Thyroid gland (tissue), 4 donors: ENCODE measurements at regions not wholly inside any gene's neighbourhood (a gene's known extent, or its start where the extent isn't known, plus 50 kb on each side); places are given as distances from the start of the nearest gene placed in this dataset.
A peak's percentile ranks its signal among the peaks of the same experiment; 100 is the strongest.

Experiments
- DNase-seq, 2 donors: peaks; one replicate each; pipeline ENCODE4 v3.0.0-alpha.2; 2019
- H3K27ac ChIP-seq, 3 donors: fragments of 200-600 bp; sonication (generic); 1 replicate in 2 of 3; 2 replicates in 1 of 3; pipeline ENCODE4 v1.5.1; 2016 to 2019; ENCODE audit warnings: mild to moderate bottlenecking in 1 of 3, moderate library complexity in 1 of 3
- H3K27me3 ChIP-seq: fragments of 200-600 bp; sonication (generic); one replicate; pipeline ENCODE4 v1.5.1; 2019
- H3K36me3 ChIP-seq, 2 donors: fragments of 200-600 bp; sonication (generic); one replicate each; pipeline ENCODE4 v1.5.1; 2016 to 2019
- H3K4me1 ChIP-seq, 2 donors: fragments of 200-600 bp; sonication (generic); one replicate each; pipeline ENCODE4 v1.5.1; 2017 to 2019
- H3K4me3 ChIP-seq, 3 donors: fragments of 200-600 bp; sonication (generic); replicated peaks in 1 of 3; 1 replicate in 2 of 3; 2 replicates in 1 of 3; pipeline ENCODE4 v1.5.1; 2016; ENCODE audit warnings: mild to moderate bottlenecking in 1 of 3
- H3K9me3 ChIP-seq: fragments of 200-600 bp; sonication (generic); one replicate; pipeline ENCODE4 v1.5.1; 2017
- POLR2A ChIP-seq, 2 donors: fragments of 450-650 bp; IDR thresholded peaks; one replicate each; pipeline ENCODE4 v1.6.1; 2017; ENCODE audit warnings: antibody characterized with exemption in 2 of 2, mild to moderate bottlenecking in 2 of 2, moderate library complexity in 1 of 2
- WGBS, 2 donors: methylation state at CpG; one replicate each; pipeline ENCODE4 v1.1.5; 2017; 5-methylcytosine and 5-hydroxymethylcytosine counted together
- intact Hi-C: fragments of 100-400 bp; cut with DNase I; formaldehyde crosslinking; loops from one replicate; pipeline ENCODE4 v1.15.1; 2023
- TF ChIP-seq, protein P1 (sequence below), 6 experiments: fragments of 200-600 bp in 3 of 6; fragments of 450-650 bp in 3 of 6; sonication (generic) in 3 of 6; IDR thresholded peaks; one replicate each; pipeline ENCODE4 v1.5.1; 2016 to 2019; ENCODE audit warnings: antibody characterized with exemption in 6 of 6, mild to moderate bottlenecking in 2 of 6, inconsistent platforms in 1 of 6, moderate library complexity in 1 of 6

DNA sequence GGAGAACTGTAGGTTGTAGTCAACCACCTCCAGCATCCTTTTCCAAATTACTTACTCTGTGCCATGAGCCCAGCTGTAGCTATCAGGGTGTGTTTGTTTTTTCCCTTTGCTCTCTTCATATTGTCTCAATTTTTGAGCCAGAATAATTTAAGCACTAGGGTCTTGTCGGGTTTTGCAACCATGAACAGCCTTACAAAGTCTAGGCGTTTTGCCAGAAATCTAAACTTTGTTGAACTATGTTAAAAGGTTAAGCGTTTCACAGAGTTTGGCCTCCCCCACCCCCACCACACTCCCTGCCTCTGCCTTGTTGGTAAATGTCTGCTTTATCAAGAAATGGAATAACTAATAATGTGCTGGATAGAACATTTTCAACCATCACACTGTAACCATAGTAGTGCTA is 190.6 kb upstream of the TTC29 start:
- DNase-seq = peak; percentile 56 to 68

GRCh38 chr4:147136751-147137150 is 191.1 kb upstream of the TTC29 start:
- DNase-seq = no peak
- intact Hi-C loops = no loop called here
- WGBS, 2 donors = 43 to 53% methylated on average over 5 of the region's 5 CpGs

More for the DNA sequence above, 190.6 kb upstream of the TTC29 start:
- H3K27ac ChIP-seq = peak overlapping the region; percentile 74 to 86 (median 76)
- TF ChIP-seq POLR2A (IDR thresholded peaks at IDR 0.05) = no peak
- TF ChIP-seq, protein P1, sequence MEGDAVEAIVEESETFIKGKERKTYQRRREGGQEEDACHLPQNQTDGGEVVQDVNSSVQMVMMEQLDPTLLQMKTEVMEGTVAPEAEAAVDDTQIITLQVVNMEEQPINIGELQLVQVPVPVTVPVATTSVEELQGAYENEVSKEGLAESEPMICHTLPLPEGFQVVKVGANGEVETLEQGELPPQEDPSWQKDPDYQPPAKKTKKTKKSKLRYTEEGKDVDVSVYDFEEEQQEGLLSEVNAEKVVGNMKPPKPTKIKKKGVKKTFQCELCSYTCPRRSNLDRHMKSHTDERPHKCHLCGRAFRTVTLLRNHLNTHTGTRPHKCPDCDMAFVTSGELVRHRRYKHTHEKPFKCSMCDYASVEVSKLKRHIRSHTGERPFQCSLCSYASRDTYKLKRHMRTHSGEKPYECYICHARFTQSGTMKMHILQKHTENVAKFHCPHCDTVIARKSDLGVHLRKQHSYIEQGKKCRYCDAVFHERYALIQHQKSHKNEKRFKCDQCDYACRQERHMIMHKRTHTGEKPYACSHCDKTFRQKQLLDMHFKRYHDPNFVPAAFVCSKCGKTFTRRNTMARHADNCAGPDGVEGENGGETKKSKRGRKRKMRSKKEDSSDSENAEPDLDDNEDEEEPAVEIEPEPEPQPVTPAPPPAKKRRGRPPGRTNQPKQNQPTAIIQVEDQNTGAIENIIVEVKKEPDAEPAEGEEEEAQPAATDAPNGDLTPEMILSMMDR (IDR thresholded peaks at IDR 0.05) = no peak
- H3K27me3 ChIP-seq = no peaks in the 10 kb centered on the region
- no peaks in the 10 kb centered on the region for H3K9me3 ChIP-seq
- peaks cover 41 to 44% of the 10 kb centered on the region in 2 donors for H3K4me1 ChIP-seq
- H3K36me3 ChIP-seq = no peaks in the 10 kb centered on the region
- 18 to 29% methylated on average over 3 of the region's 3 CpGs for WGBS, 2 donors
- intact Hi-C loops = no loop called here
- no peak overlapping the region for H3K4me3 ChIP-seq

DNA sequence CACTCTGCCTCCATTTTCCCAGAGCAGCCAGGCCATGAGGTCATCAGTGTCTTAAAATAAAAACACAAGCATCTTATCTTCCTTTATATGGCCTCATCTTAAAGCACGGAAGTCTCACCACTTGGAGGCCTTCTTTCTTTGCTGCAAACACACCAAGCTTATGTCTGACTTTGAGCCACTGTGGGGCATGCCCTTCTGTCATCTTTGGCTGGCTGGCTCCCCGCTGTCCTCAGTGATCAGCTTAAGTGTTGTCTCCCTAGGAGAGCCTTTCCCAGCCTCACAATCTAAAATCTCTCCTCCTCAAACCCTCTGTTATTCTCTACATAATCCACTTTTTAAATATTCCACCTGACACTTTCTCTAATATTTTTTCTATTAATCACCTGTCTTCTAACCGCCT is 191.6 kb upstream of the TTC29 start:
- H3K36me3 ChIP-seq = no peaks in the 10 kb centered on the region
- H3K4me1 ChIP-seq = peaks cover 41 to 44% of the 10 kb centered on the region in 2 donors
- peak overlapping the region; percentile 74 to 86 (median 76) for H3K27ac ChIP-seq
- WGBS, 2 donors = 89 to 91% methylated on average over 3 of the region's 3 CpGs
- H3K27me3 ChIP-seq = no peaks in the 10 kb centered on the region
- no peak for DNase-seq
- TF ChIP-seq, protein P1 (IDR thresholded peaks at IDR 0.05) = no peak
- no peak for TF ChIP-seq POLR2A (IDR thresholded peaks at IDR 0.05)
- intact Hi-C loops = no loop called here
- H3K4me3 ChIP-seq = no peak overlapping the region
- H3K9me3 ChIP-seq = no peaks in the 10 kb centered on the region

More at GRCh38 chr4:147136751-147137150, 191.1 kb upstream of the TTC29 start:
- no peak overlapping the region for H3K4me3 ChIP-seq
- peaks cover 41 to 44% of the 10 kb centered on the region in 2 donors for H3K4me1 ChIP-seq
- H3K27me3 ChIP-seq = no peaks in the 10 kb centered on the region
- TF ChIP-seq, protein P1 (IDR thresholded peaks at IDR 0.05) = no peak
- no peak for TF ChIP-seq POLR2A (IDR thresholded peaks at IDR 0.05)
- no peaks in the 10 kb centered on the region for H3K36me3 ChIP-seq
- H3K9me3 ChIP-seq = no peaks in the 10 kb centered on the region
- H3K27ac ChIP-seq = peak overlapping the region; percentile 74 to 86 (median 76)

GRCh38 chr4:147138171-147138570 is 192.5 kb upstream of the TTC29 start:
- Histone ChIP-seq H3K4me3 (no peak overlapping the region), H3K9me3 (no peaks in the 10 kb centered on the region), H3K36me3 (no peaks in the 10 kb centered on the region), H3K27me3 (no peaks in the 10 kb centered on the region), H3K27ac (peak overlapping the region in 1 of 3 donors; percentile 5), H3K4me1 (peaks cover 41 to 44% of the 10 kb centered on the region in 2 donors)
- intact Hi-C loops = no loop called here
- DNase-seq = no peak
- TF ChIP-seq, protein P1 (IDR thresholded peaks at IDR 0.05) = no peak
- no peak for TF ChIP-seq POLR2A (IDR thresholded peaks at IDR 0.05)
- WGBS, 2 donors = 76 to 83% methylated on average over 2 of the region's 2 CpGs

DNA sequence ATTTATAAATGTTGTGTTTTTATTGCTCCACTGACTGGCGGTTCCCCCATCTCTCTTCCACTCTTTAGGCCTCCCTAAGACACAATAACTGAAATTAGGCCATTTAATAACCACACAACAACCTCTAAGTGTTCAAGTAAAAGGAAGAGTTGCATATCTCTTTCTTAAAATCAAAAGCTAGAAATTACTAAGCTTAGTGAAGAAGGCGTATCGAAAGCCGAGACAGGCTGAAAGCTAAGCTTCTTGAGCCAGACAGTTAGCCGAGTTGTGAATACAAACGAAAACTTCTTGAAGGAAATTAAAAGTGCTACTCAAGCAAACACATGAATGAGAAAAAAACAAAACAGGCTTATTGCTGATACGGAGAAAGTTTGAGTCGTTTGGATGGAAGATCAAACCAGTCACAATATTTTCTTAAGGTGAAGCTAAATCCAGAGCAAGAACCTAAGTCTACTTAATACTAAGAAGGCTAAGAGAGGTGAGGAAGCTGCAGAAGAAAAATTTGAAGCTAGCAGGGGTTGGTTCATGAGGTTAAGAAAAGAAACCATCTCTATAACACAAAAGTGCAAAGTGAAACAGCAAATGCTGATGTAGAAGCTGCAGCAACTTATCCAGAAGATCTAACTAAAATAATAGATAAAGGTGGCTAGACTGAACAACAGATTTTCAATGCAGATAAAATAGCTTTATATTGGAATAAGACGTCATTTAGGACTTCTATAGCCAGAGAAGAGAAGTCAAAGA is 194.0 kb upstream of the TTC29 start:
- intact Hi-C loops = no loop called here
- H3K27me3 ChIP-seq = no peaks in the 10 kb centered on the region
- no peaks in the 10 kb centered on the region for H3K9me3 ChIP-seq
- 46 to 48% methylated on average over 9 of the region's 9 CpGs for WGBS, 2 donors
- no peak overlapping the region for H3K4me3 ChIP-seq
- peak overlapping the region; percentile 28 to 61 (median 57) for H3K27ac ChIP-seq
- DNase-seq = no peak
- no peak for TF ChIP-seq POLR2A (IDR thresholded peaks at IDR 0.05)
- TF ChIP-seq, protein P1 (IDR thresholded peaks at IDR 0.05) = no peak
- H3K36me3 ChIP-seq = no peaks in the 10 kb centered on the region
- peaks cover 37% of the 10 kb centered on the region in 2 donors for H3K4me1 ChIP-seq
